Activated T-cell treated with anti-CD3 and anti-CD28 coated beads for 4 hours (primary cell): ENCODE measurements at regions not wholly inside any gene's neighbourhood (a gene's known extent, or its start where the extent isn't known, plus 50 kb on each side); places are given as distances from the start of the nearest gene placed in this dataset.

ENCODE experiments used
- DNase-seq: peaks from one replicate; pipeline ENCODE4 v3.0.0-alpha.2; 2020

GRCh38 chr6:163963205-163964120 is 548.9 kb downstream of the QKI start:
- no peak for DNase-seq

GRCh38 chr6:163962627-163963117 is 548.2 kb downstream of the QKI start:
- no peak for DNase-seq

- DNase-seq = no peak
Measured at GRCh38 chr6:163960128-163960527, 545.6 kb downstream of the QKI start.

- no peak for DNase-seq
Measured at GRCh38 chr6:163958646-163959045, 544.1 kb downstream of the QKI start.

- DNase-seq = peak; percentile 27
Measured at GRCh38 chr6:163956571-163957407, 542.3 kb downstream of the QKI start.

GRCh38 chr6:163955756-163956155 is 541.2 kb downstream of the QKI start:
- no peak for DNase-seq

- DNase-seq = no peak
Measured at GRCh38 chr6:163955096-163955495, 540.6 kb downstream of the QKI start.

- no peak for DNase-seq
Measured at GRCh38 chr6:163954088-163954775, 539.7 kb downstream of the QKI start.

GRCh38 chr6:163952005-163952404 is 537.5 kb downstream of the QKI start:
- no peak for DNase-seq

GRCh38 chr6:163951326-163951725 is 536.8 kb downstream of the QKI start:
- no peak for DNase-seq

GRCh38 chr6:163950159-163950558 is 535.6 kb downstream of the QKI start:
- DNase-seq = no peak

- no peak for DNase-seq
Measured at GRCh38 chr6:163949431-163949830, 534.9 kb downstream of the QKI start.

GRCh38 chr6:163948250-163948649 is 533.7 kb downstream of the QKI start:
- no peak for DNase-seq

GRCh38 chr6:163947276-163947675 is 532.8 kb downstream of the QKI start:
- no peak for DNase-seq

GRCh38 chr6:163946437-163946836 is 531.9 kb downstream of the QKI start:
- DNase-seq = no peak

GRCh38 chr6:163945808-163946207 is 531.3 kb downstream of the QKI start:
- no peak for DNase-seq

- DNase-seq = no peak
Measured at GRCh38 chr6:163944897-163945296, 530.4 kb downstream of the QKI start.

GRCh38 chr6:163943607-163944385 is 529.3 kb downstream of the QKI start:
- DNase-seq = no peak

GRCh38 chr6:163942790-163943189 is 528.3 kb downstream of the QKI start:
- no peak for DNase-seq

GRCh38 chr6:163941624-163941976 is 527.1 kb downstream of the QKI start:
- no peak for DNase-seq

GRCh38 chr6:163940705-163941623 is 526.4 kb downstream of the QKI start:
- no peak for DNase-seq
